IMR-90 (cell line): ENCODE measurements at regions not wholly inside any gene's neighbourhood (a gene's known extent, or its start where the extent isn't known, plus 50 kb on each side); places are given as distances from the start of the nearest gene placed in this dataset.
A peak's percentile ranks its signal among the peaks of the same experiment; 100 is the strongest.

Experiments used
- ATAC-seq: fragments of 200-7000 bp; cut with Tn5 transposase; 2 replicates; pipeline ENCODE4 v1.9.1; 2020; ENCODE audit warnings: low read depth, mild to moderate bottlenecking, moderate library complexity
- BruUV-seq: library from RNA; stranded (reverse); fragments of 400-500 nt; replicated peaks from 2 replicates; lab custom pipeline; 2021; lab: Mats Ljungman, UMichigan
- CTCF ChIA-PET: fragments of 300-600 bp; formaldehyde crosslinking; extraction: SDS; loops from one replicate; lab custom pipeline; 2021; ENCODE audit warnings: antibody characterized with exemption; lab: Yijun Ruan, JAX
- POLR2A ChIA-PET: fragments of 300-600 bp; sonication (Branson Sonifier 250); formaldehyde crosslinking; loops from one replicate; lab custom pipeline; 2022; ENCODE audit warnings: antibody characterized with exemption; ENCODE audit not compliant: unreplicated experiment; lab: Charles Lee
- DNase-seq: peaks from one replicate; pipeline ENCODE4 v3.0.0; 2013
- H2AFZ ChIP-seq: replicated peaks from 2 replicates; pipeline ENCODE3; 2013; ENCODE audit warnings: low read length, mild to moderate bottlenecking; ENCODE audit not compliant: poor library complexity
- H2AK5ac ChIP-seq: 2 replicates; pipeline ENCODE4 v1.6.1; 2013; ENCODE audit warnings: low read depth, low read length, inconsistent platforms
- H2AK9ac ChIP-seq: replicated peaks from 2 replicates; pipeline ENCODE3; 2013; ENCODE audit warnings: mild to moderate bottlenecking, low read depth, low read length, moderate library complexity; ENCODE audit not compliant: poor library complexity
- H2BK120ac ChIP-seq: 2 replicates; pipeline ENCODE4 v1.6.1; 2013; ENCODE audit warnings: low read depth, low read length, inconsistent platforms
- H2BK15ac ChIP-seq: 3 replicates; pipeline ENCODE4 v1.6.1; 2013; ENCODE audit warnings: low read depth, low read length, inconsistent platforms
- H2BK20ac ChIP-seq: 2 replicates; pipeline ENCODE4 v1.6.1; 2013; ENCODE audit warnings: low read depth, mild to moderate bottlenecking, inconsistent platforms, low read length, moderate library complexity
- H2BK5ac ChIP-seq: 2 replicates; pipeline ENCODE4 v1.6.1; 2013; ENCODE audit warnings: mild to moderate bottlenecking, low read depth, low read length, inconsistent platforms; ENCODE audit not compliant: poor library complexity, severe bottlenecking
- H3K14ac ChIP-seq: replicated peaks from 2 replicates; pipeline ENCODE4 v1.6.1; 2013; ENCODE audit warnings: low read depth, low read length, inconsistent platforms
- H3K18ac ChIP-seq: 2 replicates; pipeline ENCODE4 v1.6.1; 2013; ENCODE audit warnings: low read depth, low read length, control low read depth
- H3K23ac ChIP-seq: 2 replicates; pipeline ENCODE4 v1.6.1; 2013; ENCODE audit warnings: low read depth, low read length, inconsistent platforms
- H3K27ac ChIP-seq: 2 replicates; pipeline ENCODE4 v1.5.1; 2013; ENCODE audit warnings: mild to moderate bottlenecking, control low read depth, low read length; ENCODE audit not compliant: insufficient read depth
- H3K27me3 ChIP-seq: 2 replicates; pipeline ENCODE4 v1.6.1; 2013; ENCODE audit warnings: low read length; ENCODE audit not compliant: control insufficient read depth, insufficient read depth
- H3K36me3 ChIP-seq: 2 replicates; pipeline ENCODE4 v1.6.1; 2013; ENCODE audit warnings: low read length, mixed read lengths; ENCODE audit not compliant: control insufficient read depth, insufficient read depth
- H3K4ac ChIP-seq: 2 replicates; pipeline ENCODE4 v1.6.1; 2013; ENCODE audit warnings: low read depth, low read length, inconsistent platforms
- H3K4me1 ChIP-seq: 2 replicates; pipeline ENCODE4 v1.6.1; 2013; ENCODE audit warnings: low read length, mixed read lengths; ENCODE audit not compliant: control insufficient read depth, insufficient read depth
- H3K4me2 ChIP-seq: 2 replicates; pipeline ENCODE4 v1.6.1; 2013; ENCODE audit warnings: low read depth, mild to moderate bottlenecking, control low read depth, low read length, moderate library complexity
- H3K4me3 ChIP-seq: 2 replicates; pipeline ENCODE4 v1.5.1; 2013; ENCODE audit warnings: low read depth, mild to moderate bottlenecking, control low read depth, low read length, moderate library complexity; ENCODE audit not compliant: insufficient read depth
- H3K56ac ChIP-seq: 2 replicates; pipeline ENCODE4 v1.6.1; 2013; ENCODE audit warnings: low read length, inconsistent platforms; ENCODE audit not compliant: insufficient read depth; ENCODE audit errors: extremely low read depth
- H3K79me1 ChIP-seq, 2 experiments: 2 replicates each; pipeline ENCODE4 v1.6.1; 2013; ENCODE audit warnings: low read length in 2 of 2, inconsistent platforms in 1 of 2, low read depth in 1 of 2
- H3K9ac ChIP-seq: 2 replicates; pipeline ENCODE4 v1.6.1; 2013; ENCODE audit warnings: low read depth, low read length, control low read depth
- H3K9me1 ChIP-seq: 2 replicates; pipeline ENCODE4 v1.6.1; 2013; ENCODE audit warnings: low read length, inconsistent platforms; ENCODE audit not compliant: insufficient read depth
- H3K9me3 ChIP-seq: 2 replicates; pipeline ENCODE4 v1.6.1; 2013; ENCODE audit warnings: low read length; ENCODE audit not compliant: control insufficient read depth, insufficient read depth
- H4K20me1 ChIP-seq: 2 replicates; pipeline ENCODE4 v1.6.1; 2013; ENCODE audit warnings: low read length, inconsistent platforms; ENCODE audit not compliant: insufficient read depth
- H4K5ac ChIP-seq: 2 replicates; pipeline ENCODE4 v1.6.1; 2013; ENCODE audit warnings: mild to moderate bottlenecking, low read depth, low read length, control low read depth
- H4K8ac ChIP-seq, 2 experiments: 2 replicates each; pipeline ENCODE4 v1.6.1; 2013; ENCODE audit warnings: low read depth in 2 of 2, low read length in 2 of 2, control low read depth in 1 of 2, inconsistent platforms in 1 of 2
- H4K91ac ChIP-seq: 2 replicates; pipeline ENCODE4 v1.6.1; 2013; ENCODE audit warnings: low read depth, low read length, inconsistent platforms; ENCODE audit not compliant: insufficient read depth
- BHLHE40 ChIP-seq: fragments of 150-350 bp; IDR thresholded peaks from 2 replicates; pipeline ENCODE4 v1.6.1; 2016; ENCODE audit warnings: mild to moderate bottlenecking, low read depth, low read length
- FOS ChIP-seq: fragments of 150-350 bp; IDR thresholded peaks from 2 replicates; pipeline ENCODE4 v1.6.1; 2016; ENCODE audit warnings: low read depth, low read length
- MAFK ChIP-seq: IDR thresholded peaks from 2 replicates; pipeline ENCODE4 v1.6.1; 2012; ENCODE audit warnings: low read depth, low read length, improper control_type of control experiment
- NFE2L2 ChIP-seq: fragments of 150-350 bp; IDR thresholded peaks from 2 replicates; pipeline ENCODE4 v1.6.1; 2016; ENCODE audit warnings: low read depth, mild to moderate bottlenecking, low read length
- RCOR1 ChIP-seq: IDR thresholded peaks from 2 replicates; pipeline ENCODE4 v1.6.1; 2012; ENCODE audit warnings: mild to moderate bottlenecking, low read length, improper control_type of control experiment; ENCODE audit not compliant: insufficient replicate concordance
- RFX5 ChIP-seq: IDR thresholded peaks from 2 replicates; pipeline ENCODE4 v1.8.0; 2012; ENCODE audit warnings: low read depth, mild to moderate bottlenecking, low read length, moderate library complexity
- WGBS, 2 experiments: methylation state at CpG; one replicate each; pipeline versions ENCODE4 v1.1.5 to v1.1.7; 2013; ENCODE audit warnings: missing lambda C conversion rate in 2 of 2; ENCODE audit not compliant: insufficient read length in 1 of 2; ENCODE audit errors: extremely low coverage in 2 of 2; 5-methylcytosine and 5-hydroxymethylcytosine counted together
- dilution Hi-C: fragments of 300-500 bp; cut with HindIII; formaldehyde crosslinking; loops from one replicate; pipeline ENCODE4 v1.14.3; 2018; ENCODE audit warnings: low sequenced_read_pairs; ENCODE audit not compliant: unreplicated experiment
- in situ Hi-C: fragments of 300-500 bp; cut with MboI; formaldehyde crosslinking; loops from 3 replicates; pipeline ENCODE4 v1.14.3; 2019; ENCODE audit warnings: low sequenced_read_pairs, inconsistent platforms, mixed read lengths
- intact Hi-C: fragments of 100-400 bp; cut with micrococcal nuclease; formaldehyde crosslinking; loops from 2 replicates; pipeline ENCODE4 v1.10.0; 2022

DNA sequence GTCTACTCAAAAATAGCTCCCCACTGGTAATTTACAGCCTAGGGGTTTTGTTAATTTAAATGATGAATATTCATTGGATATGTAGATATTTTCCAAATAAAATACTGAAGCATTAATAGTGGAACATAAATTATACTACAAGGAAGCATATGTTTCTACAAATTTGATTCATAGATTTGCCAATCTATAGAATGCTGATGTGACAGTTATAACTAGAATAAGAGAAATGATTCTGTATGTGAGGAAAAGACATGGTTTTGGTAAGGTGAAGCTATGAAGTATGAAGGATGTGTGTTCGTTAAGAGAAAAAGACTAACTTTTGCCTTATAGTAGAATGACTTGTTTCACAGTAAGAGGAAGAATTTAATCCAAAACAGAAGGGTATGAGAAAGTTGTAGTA is 61.3 kb downstream of the IARS1 start:
- BruUV-seq = no TSS peak

More for the DNA sequence above, 61.3 kb downstream of the IARS1 start:
- no peak overlapping the region for H2BK20ac ChIP-seq
- H2AFZ ChIP-seq = no peak overlapping the region
- no peak overlapping the region for H4K5ac ChIP-seq
- no peak overlapping the region for H2AK5ac ChIP-seq
- DNase-seq = no peak
- no peak overlapping the region for H3K4me3 ChIP-seq
- H3K36me3 ChIP-seq = peaks cover 30% of the 10 kb centered on the region
- H3K9me3 ChIP-seq = no peaks in the 10 kb centered on the region
- H3K4me2 ChIP-seq = no peak overlapping the region
- no peak overlapping the region for H3K4ac ChIP-seq
- in situ Hi-C loops = no loop called here
- no peak for TF ChIP-seq NFE2L2
- TF ChIP-seq BHLHE40 = no peak
- TF ChIP-seq RCOR1 = no peak
- TF ChIP-seq FOS = no peak
- TF ChIP-seq RFX5 = no peak
- peak; percentile 62 for TF ChIP-seq MAFK
- H2BK15ac ChIP-seq = no peak overlapping the region
- WGBS, 2 experiments = 100% methylated on average over 1 of the region's 1 CpG; no CpG with 5 or more reads in 1 of the 2 experiments
- no peak overlapping the region for H4K91ac ChIP-seq
- peak overlapping the region; percentile 66 for H2BK5ac ChIP-seq
- no peak overlapping the region for H3K14ac ChIP-seq
- H3K9ac ChIP-seq = no peak overlapping the region
- no peak overlapping the region for H3K56ac ChIP-seq
- no peak overlapping the region for H4K8ac ChIP-seq
- intact Hi-C loops = no loop called here
- peaks cover 5% of the 10 kb centered on the region for H3K9me1 ChIP-seq
- H3K27me3 ChIP-seq = no peaks in the 10 kb centered on the region
- no peak overlapping the region for H3K18ac ChIP-seq
- ATAC-seq = no peak
- CTCF ChIA-PET = interaction anchor here (1.2 to 3.2 kb wide), 2 partner anchors 11 to 92 kb away, joined by 3 to 13 read pairs; no protein-coding TSS in a partner anchor
- H2AK9ac ChIP-seq = no peak overlapping the region
- POLR2A ChIA-PET = no interaction called here
- H3K23ac ChIP-seq = no peak overlapping the region
- no peak overlapping the region for H3K27ac ChIP-seq
- no peaks in the 10 kb centered on the region for H3K4me1 ChIP-seq
- no peaks in the 10 kb centered on the region for H4K20me1 ChIP-seq
- H3K79me1 ChIP-seq = peaks cover 13 to 23% of the 10 kb centered on the region in 2 experiments; a peak in 3 of 4 replicates
- dilution Hi-C loops = no loop called here
- H2BK120ac ChIP-seq = no peak overlapping the region
